Limb (tissue), 2 donors: ENCODE measurements at regions not wholly inside any gene's neighbourhood (a gene's known extent, or its start where the extent isn't known, plus 50 kb on each side); places are given as distances from the start of the nearest gene placed in this dataset.
"Not testable (repeated sequence)": the region's sequence is repeated elsewhere in the genome, so short reads cannot be mapped to it uniquely, and the experiment has no call there.

Source experiments
- DNase-seq, 2 donors: peaks; one replicate each; pipeline ENCODE4 v3.0.0-alpha.2; 2016; ENCODE audit errors: extremely low spot score in 2 of 2

- DNase-seq = no peak
Observed at GRCh38 chr6:84635081-84635761, 129.2 kb downstream of the TBX18 start.

DNA sequence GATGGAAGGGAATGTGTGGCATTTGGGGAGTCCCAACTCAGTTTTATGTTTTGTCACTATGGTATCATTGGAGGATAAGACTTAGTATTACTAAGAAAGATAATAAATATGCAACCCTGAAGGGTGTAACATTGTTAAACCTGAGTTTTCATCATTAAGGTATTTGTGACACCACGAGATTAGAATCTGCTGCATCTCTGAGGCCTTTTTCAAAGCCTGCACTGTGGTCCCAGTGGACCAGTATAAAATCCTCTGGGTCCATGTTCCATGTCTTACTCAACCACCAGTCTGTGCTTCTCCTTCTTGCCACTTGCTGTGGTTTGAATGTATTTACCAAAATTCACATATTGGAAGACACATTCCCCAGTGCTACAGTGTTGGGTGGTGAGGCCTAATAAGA, 130.6 kb downstream of the TBX18 start:
- no peak for DNase-seq

DNA sequence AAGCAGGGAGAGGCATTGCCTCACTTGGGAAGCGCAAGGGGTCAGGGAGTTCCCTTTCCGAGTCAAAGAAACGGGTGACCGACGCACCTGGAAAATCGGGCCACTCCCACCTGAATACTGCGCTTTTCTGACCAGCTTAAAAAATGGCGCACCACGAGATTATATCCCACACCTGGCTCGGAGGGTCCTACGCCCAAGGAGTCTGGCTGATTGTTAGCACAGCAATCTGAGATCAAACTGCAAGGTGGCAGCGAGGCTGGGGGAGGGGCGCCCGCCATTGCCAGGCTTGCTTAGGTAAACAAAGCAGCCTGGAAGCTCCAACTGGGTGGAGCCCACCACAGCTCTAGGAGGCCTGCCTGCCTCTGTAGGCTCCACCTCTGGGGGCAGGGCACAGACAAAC, 137.9 kb downstream of the TBX18 start:
- not testable (repeated sequence) for DNase-seq

DNA sequence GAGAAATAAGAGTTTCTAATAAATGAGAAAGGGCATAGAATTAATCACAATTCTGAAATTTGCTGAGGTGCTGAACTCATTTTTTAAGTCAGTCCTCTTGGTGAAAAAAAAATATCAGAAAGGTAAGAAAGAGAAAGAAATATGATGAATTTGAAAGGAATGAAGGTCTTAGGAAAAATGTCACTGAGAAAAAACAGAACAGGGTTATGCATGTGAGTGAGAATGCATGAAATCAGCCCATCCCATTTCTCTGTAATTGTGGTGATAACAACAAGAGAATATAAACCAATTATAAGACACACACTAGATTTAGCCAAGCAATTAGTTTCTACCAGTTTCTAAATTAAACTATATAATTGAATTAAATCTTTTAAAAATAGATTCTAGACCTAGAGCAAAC, 138.9 kb downstream of the TBX18 start:
- no peak for DNase-seq

DNA sequence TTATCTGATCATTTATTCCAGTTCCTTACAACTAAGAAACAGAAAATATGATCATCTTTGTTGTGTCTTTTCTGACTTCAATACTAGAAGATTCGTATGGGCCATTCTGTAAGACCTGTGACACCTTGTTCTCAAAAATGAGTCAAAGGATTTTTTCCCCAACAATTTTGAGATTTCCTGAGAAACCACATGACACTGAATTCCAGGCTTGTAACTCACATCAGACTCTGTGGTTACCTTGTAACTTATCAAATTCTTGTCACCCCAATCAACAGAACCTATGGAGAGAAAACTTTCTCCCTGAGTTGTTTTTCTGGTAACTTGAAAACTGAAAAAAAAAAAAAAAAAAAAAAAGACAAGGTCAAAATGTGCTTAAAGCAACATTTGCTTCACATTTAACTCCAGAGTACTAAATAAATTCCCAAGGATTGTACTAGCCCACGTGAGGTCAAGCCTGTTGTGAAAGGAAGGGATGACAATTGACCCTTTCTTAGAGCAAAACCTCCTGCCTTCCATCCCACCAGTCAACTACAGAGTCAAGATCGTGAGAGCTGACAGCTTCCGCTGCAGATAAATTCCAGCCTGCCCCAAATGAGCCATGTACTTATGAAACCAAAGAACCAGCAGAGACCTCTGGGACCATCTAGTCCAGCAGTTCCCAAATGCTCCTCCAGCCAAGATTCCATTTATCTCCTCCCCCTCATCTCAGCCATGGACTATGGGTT, 140.3 kb downstream of the TBX18 start:
- no peak for DNase-seq

DNA sequence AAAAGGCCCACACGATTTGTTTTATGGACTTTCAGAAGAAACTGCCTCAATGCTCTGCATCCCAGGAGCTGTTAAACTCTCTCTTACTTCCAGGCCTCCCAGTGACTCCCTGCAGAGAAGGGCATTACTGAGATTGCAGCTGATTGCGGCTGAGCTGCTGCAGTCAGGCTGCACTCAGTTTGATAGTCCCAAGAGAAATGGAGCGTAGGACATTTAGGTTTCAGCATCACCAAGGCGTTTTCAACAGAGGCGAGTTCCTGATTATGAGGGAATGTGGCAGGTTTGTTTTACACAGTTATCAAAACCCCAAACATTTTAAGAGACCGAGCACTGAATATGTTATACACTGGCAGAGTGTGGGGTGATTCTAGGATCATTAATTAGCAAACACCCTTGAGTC, 145.6 kb downstream of the TBX18 start:
- no peak for DNase-seq

- no peak for DNase-seq
Observed at GRCh38 chr6:84618046-84618752, 146.2 kb downstream of the TBX18 start.

- DNase-seq = no peak
Observed at GRCh38 chr6:84615987-84616386, 148.4 kb downstream of the TBX18 start.

DNA sequence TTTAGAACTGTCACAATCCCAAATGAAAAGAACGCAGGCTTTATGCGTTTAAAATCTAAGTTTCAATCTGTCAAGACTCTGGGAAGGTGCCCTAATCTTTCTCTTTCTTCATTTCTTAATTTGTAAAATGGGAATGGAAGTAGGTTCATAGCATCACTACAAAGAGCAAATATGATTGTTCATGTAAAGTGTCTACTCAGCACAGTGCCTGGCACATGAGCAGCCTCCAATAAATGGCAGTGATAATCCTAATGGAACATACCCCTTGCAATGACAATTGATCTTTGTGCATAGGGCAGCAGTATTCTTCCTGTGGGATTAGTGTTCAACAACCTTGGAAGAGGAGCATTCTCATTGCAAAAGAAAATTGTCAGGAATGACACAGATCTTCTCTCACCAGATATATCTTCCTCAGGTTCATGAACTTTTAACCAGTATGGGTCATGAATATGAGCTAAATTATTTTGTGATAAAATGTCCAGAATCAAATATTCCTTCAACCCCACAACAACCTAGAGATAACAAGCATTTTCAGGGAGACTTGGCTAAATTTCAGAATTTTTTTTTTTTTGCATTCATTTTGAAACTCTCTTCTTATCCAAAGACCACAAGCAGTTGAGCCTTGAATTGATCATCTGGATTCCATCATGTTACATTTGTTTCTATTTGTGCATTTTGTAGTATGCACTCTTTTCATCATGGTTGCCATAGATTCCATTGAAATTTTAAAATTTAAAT, 149.1 kb downstream of the TBX18 start:
- DNase-seq = no peak

DNA sequence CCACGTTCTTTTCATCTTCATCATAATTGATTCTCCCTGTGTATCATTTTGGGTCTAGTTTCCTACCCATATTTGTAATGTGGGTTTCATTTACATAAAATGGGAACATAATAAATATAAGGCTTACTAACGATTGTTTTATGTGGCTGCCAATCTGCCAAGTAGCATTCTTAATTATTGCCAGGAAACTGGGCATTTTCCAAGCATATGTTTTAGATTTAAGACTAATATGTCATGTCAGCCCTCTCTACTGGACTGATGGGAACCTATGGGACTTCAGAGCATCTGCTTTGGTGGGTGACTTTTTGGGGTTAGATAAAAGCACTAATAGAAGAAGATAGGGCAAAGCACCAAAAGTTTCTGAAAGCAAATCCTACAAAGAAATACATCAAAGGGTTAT, 157.5 kb downstream of the TBX18 start:
- DNase-seq = no peak

GRCh38 chr6:84605298-84605697, 159.1 kb downstream of the TBX18 start:
- DNase-seq = no peak

- DNase-seq = no peak
Observed at GRCh38 chr6:84601366-84601765, 163.0 kb downstream of the TBX18 start.

GRCh38 chr6:84599991-84600390, 164.4 kb downstream of the TBX18 start:
- DNase-seq = no peak

GRCh38 chr6:84597238-84597875, 167.0 kb downstream of the TBX18 start:
- no peak for DNase-seq

DNA sequence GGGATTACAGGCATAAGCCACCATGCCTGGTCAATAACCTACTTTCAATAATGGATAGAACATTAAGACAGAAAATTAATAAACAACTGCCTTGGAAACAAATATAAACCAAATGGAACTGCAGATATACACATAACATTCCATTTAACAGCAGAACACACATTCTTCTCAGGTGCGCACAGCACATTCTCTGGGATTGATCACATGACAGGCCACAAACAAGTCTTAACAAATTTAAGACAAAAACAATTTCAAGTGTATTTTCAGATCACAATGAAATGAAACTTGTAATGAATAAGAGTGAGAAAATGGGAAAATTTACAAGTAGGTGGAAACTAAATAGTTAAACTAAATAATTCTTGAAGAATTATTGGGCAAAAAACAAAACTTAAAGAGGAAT, 167.9 kb downstream of the TBX18 start:
- no peak for DNase-seq

DNA sequence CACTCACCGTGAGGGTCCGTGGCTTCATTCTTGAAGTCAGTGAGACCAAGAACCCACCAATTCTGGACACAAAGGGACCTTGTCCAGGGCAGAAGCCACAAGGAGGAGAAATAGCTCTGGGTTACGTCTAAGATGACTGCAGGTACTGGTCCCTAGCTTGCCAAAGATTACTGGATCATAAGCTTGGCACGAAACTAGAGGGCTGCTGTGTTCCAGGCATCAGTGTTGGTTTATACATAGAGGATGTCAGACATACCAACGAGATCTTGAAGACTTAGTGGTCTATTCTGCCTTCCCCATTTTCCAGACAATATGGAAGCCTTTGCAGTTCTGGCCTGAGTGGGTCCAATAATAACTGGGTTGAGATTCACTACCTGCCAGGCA, 175.7 kb downstream of the TBX18 start:
- DNase-seq = no peak

- not testable (repeated sequence) for DNase-seq
Observed at GRCh38 chr6:84587994-84588696, 176.3 kb downstream of the TBX18 start.

- not testable (repeated sequence) for DNase-seq
Observed at GRCh38 chr6:84587202-84587940, 177.0 kb downstream of the TBX18 start.

GRCh38 chr6:84583784-84584183, 180.6 kb downstream of the TBX18 start:
- DNase-seq = no peak

DNA sequence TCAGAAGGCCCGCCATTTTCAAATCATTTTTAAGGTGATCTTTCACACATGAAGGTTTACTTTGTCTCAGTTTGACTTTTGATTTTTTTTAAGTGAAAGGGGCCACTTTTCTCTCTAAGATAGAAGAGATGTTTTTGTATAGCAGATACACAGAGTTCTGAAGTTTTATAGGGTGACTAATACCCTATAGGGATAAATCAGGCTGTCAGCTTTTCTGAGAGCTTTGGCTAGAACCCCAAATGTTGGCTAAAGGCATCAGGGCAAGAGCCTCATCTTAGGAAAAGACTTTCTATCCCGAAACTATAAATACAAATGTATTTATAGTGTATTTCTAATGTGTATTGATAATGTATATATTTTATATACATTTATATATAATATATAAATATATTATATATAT, 181.4 kb downstream of the TBX18 start:
- DNase-seq = no peak
